Neural crest cell (in vitro differentiated cells): ENCODE measurements at regions not wholly inside any gene's neighbourhood (a gene's known extent, or its start where the extent isn't known, plus 50 kb on each side); places are given as distances from the start of the nearest gene placed in this dataset.

Source experiments
- DNase-seq: peaks from one replicate; pipeline ENCODE4 v3.0.0; 2021; ENCODE audit warnings: low read depth, mixed read lengths, low spot score
- H3K27ac Mint-ChIP-seq: one replicate; pipeline ENCODE4 v1.8.0; 2021; ENCODE audit warnings: mild to moderate bottlenecking, mixed read lengths; ENCODE audit not compliant: unreplicated experiment
- H3K27me3 Mint-ChIP-seq: 2 replicates; pipeline ENCODE4 v1.8.0; 2021; ENCODE audit warnings: low read depth, mild to moderate bottlenecking, mixed read lengths
- H3K36me3 Mint-ChIP-seq: 2 replicates; pipeline ENCODE4 v1.8.0; 2021; ENCODE audit warnings: low read depth, mild to moderate bottlenecking, mixed read lengths
- H3K4me1 Mint-ChIP-seq: 2 replicates; pipeline ENCODE4 v1.8.0; 2021; ENCODE audit warnings: mixed read lengths
- H3K4me3 Mint-ChIP-seq: one replicate; pipeline ENCODE4 v1.8.0; 2021; ENCODE audit warnings: mild to moderate bottlenecking, mixed read lengths
- H3K9me3 Mint-ChIP-seq: 2 replicates; pipeline ENCODE4 v1.8.0; 2021; ENCODE audit warnings: mixed read lengths
- CTCF ChIP-seq: fragments of 200-600 bp; sonication (generic); conservative IDR thresholded peaks from 2 replicates; pipeline ENCODE4 v1.5.0; 2021; ENCODE audit warnings: antibody characterized with exemption, mild to moderate bottlenecking

GRCh38 chr14:61226015-61226654 is 55.0 kb downstream of the TMEM30B start:
- Mint-ChIP-seq H3K4me1 (no peaks in the 10 kb centered on the region), H3K4me3 (no peak overlapping the region), H3K9me3 (no peaks in the 10 kb centered on the region), H3K27ac (no peak overlapping the region), H3K36me3 (no peaks in the 10 kb centered on the region), H3K27me3 (peaks cover 3% of the 10 kb centered on the region)
- no peak for DNase-seq
- TF ChIP-seq CTCF = no peak

- H3K4me3 Mint-ChIP-seq = no peak overlapping the region
- no peaks in the 10 kb centered on the region for H3K36me3 Mint-ChIP-seq
- no peaks in the 10 kb centered on the region for H3K9me3 Mint-ChIP-seq
Observed at GRCh38 chr14:61225344-61225743, 55.8 kb downstream of the TMEM30B start.

GRCh38 chr14:61223552-61223951 is 57.6 kb downstream of the TMEM30B start:
- no peak for DNase-seq
- H3K4me1 Mint-ChIP-seq = peaks cover 4% of the 10 kb centered on the region
- TF ChIP-seq CTCF = no peak
- H3K4me3 Mint-ChIP-seq = no peak overlapping the region
- no peaks in the 10 kb centered on the region for H3K9me3 Mint-ChIP-seq
- no peak overlapping the region for H3K27ac Mint-ChIP-seq
- no peaks in the 10 kb centered on the region for H3K27me3 Mint-ChIP-seq
- no peaks in the 10 kb centered on the region for H3K36me3 Mint-ChIP-seq

More at GRCh38 chr14:61225344-61225743, 55.8 kb downstream of the TMEM30B start:
- DNase-seq = no peak
- no peak for TF ChIP-seq CTCF
- Mint-ChIP-seq H3K27ac (no peak overlapping the region), H3K4me1 (no peaks in the 10 kb centered on the region), H3K27me3 (peaks cover 3% of the 10 kb centered on the region)

GRCh38 chr14:61222388-61222787 is 58.8 kb downstream of the TMEM30B start:
- DNase-seq = no peak
- H3K27me3 Mint-ChIP-seq = no peaks in the 10 kb centered on the region
- H3K4me3 Mint-ChIP-seq = no peak overlapping the region
- H3K27ac Mint-ChIP-seq = no peak overlapping the region
- no peak for TF ChIP-seq CTCF
- no peaks in the 10 kb centered on the region for H3K9me3 Mint-ChIP-seq
- no peaks in the 10 kb centered on the region for H3K36me3 Mint-ChIP-seq
- peaks cover 8% of the 10 kb centered on the region for H3K4me1 Mint-ChIP-seq

GRCh38 chr14:61221906-61222305 is 59.2 kb downstream of the TMEM30B start:
- no peaks in the 10 kb centered on the region for H3K27me3 Mint-ChIP-seq
- no peaks in the 10 kb centered on the region for H3K9me3 Mint-ChIP-seq
- no peak overlapping the region for H3K27ac Mint-ChIP-seq
- no peak for TF ChIP-seq CTCF
- H3K36me3 Mint-ChIP-seq = no peaks in the 10 kb centered on the region
- DNase-seq = no peak
- peaks cover 8% of the 10 kb centered on the region for H3K4me1 Mint-ChIP-seq
- H3K4me3 Mint-ChIP-seq = no peak overlapping the region
